GM21717 (cell line): ENCODE measurements at regions not wholly inside any gene's neighbourhood (a gene's known extent, or its start where the extent isn't known, plus 50 kb on each side); places are given as distances from the start of the nearest gene placed in this dataset.

ENCODE experiments used
- ATAC-seq: cut with Tn5 transposase; IDR thresholded peaks from one replicate; pipeline ENCODE4 v1.9.1; 2021; ENCODE audit warnings: mild to moderate bottlenecking, moderate library complexity; ENCODE audit not compliant: unreplicated experiment

- ATAC-seq = no peak
Measured at GRCh38 chr20:50297498-50298376, 107.1 kb downstream of the CEBPB start.

- ATAC-seq = no peak
Measured at GRCh38 chr20:50298554-50299324, 108.1 kb downstream of the CEBPB start.

- ATAC-seq = no peak
Measured at GRCh38 chr20:50299325-50299629, 108.6 kb downstream of the CEBPB start.

- no peak for ATAC-seq
Measured at GRCh38 chr20:50301165-50301564, 110.5 kb downstream of the CEBPB start.

- no peak for ATAC-seq
Measured at GRCh38 chr20:50301712-50302111, 111.1 kb downstream of the CEBPB start.

GRCh38 chr20:50302341-50303057 lies 111.9 kb downstream of the CEBPB start:
- ATAC-seq = no peak

GRCh38 chr20:50303573-50304500 lies 113.2 kb downstream of the CEBPB start:
- ATAC-seq = no peak

GRCh38 chr20:50304501-50304856 lies 113.8 kb downstream of the CEBPB start:
- ATAC-seq = no peak

GRCh38 chr20:50304923-50305635 lies 114.4 kb downstream of the CEBPB start:
- no peak for ATAC-seq

- no peak for ATAC-seq
Measured at GRCh38 chr20:50305636-50306477, 115.2 kb downstream of the CEBPB start.

GRCh38 chr20:50306478-50307423 lies 116.1 kb downstream of the CEBPB start:
- ATAC-seq = no peak

- ATAC-seq = no peak
Measured at GRCh38 chr20:50308166-50308512, 117.5 kb downstream of the CEBPB start.

- no peak for ATAC-seq
Measured at GRCh38 chr20:50308513-50309279, 118.1 kb downstream of the CEBPB start.

- no peak for ATAC-seq
Measured at GRCh38 chr20:50309280-50309763, 118.7 kb downstream of the CEBPB start.

- ATAC-seq = no peak
Measured at GRCh38 chr20:50309764-50310672, 119.4 kb downstream of the CEBPB start.

- ATAC-seq = no peak
Measured at GRCh38 chr20:50310673-50311051, 120.0 kb downstream of the CEBPB start.
